Osteocyte (in vitro differentiated cells): ENCODE measurements at regions not wholly inside any gene's neighbourhood (a gene's known extent, or its start where the extent isn't known, plus 50 kb on each side); places are given as distances from the start of the nearest gene placed in this dataset.
"Not testable (repeated sequence)": the region's sequence is repeated elsewhere in the genome, so short reads cannot be mapped to it uniquely, and the experiment has no call there.

Experiments
- DNase-seq: peaks from one replicate; pipeline ENCODE4 v3.0.0; 2021; ENCODE audit warnings: mixed read lengths; ENCODE audit not compliant: unreplicated experiment; ENCODE audit errors: extremely low spot score
- H3K27ac Mint-ChIP-seq: one replicate; pipeline ENCODE4 v1.8.0; 2021; ENCODE audit warnings: mild to moderate bottlenecking, mixed read lengths; ENCODE audit not compliant: unreplicated experiment
- H3K27me3 Mint-ChIP-seq: one replicate; pipeline ENCODE4 v1.8.0; 2021; ENCODE audit warnings: mixed read lengths; ENCODE audit not compliant: unreplicated experiment
- H3K36me3 Mint-ChIP-seq: one replicate; pipeline ENCODE4 v1.8.0; 2021; ENCODE audit warnings: mixed read lengths; ENCODE audit not compliant: unreplicated experiment
- H3K4me1 Mint-ChIP-seq: one replicate; pipeline ENCODE4 v1.8.0; 2021; ENCODE audit warnings: mixed read lengths; ENCODE audit not compliant: unreplicated experiment
- H3K4me3 Mint-ChIP-seq: one replicate; pipeline ENCODE4 v1.8.0; 2021; ENCODE audit warnings: mild to moderate bottlenecking, moderate library complexity, mixed read lengths; ENCODE audit not compliant: unreplicated experiment
- H3K9me3 Mint-ChIP-seq: one replicate; pipeline ENCODE4 v1.8.0; 2021; ENCODE audit warnings: mixed read lengths; ENCODE audit not compliant: unreplicated experiment
- CTCF ChIP-seq: fragments of 200-600 bp; sonication (generic); IDR thresholded peaks from 2 replicates; pipeline ENCODE4 v1.5.0; 2021; ENCODE audit warnings: antibody characterized with exemption, mild to moderate bottlenecking, moderate library complexity

- no peaks in the 10 kb centered on the region for H3K4me1 Mint-ChIP-seq
- no peak for TF ChIP-seq CTCF
- no peak overlapping the region for H3K27ac Mint-ChIP-seq
- H3K36me3 Mint-ChIP-seq, result no peaks in the 10 kb centered on the region
- H3K9me3 Mint-ChIP-seq, result peaks cover 41% of the 10 kb centered on the region
- H3K4me3 Mint-ChIP-seq, result no peak overlapping the region
- DNase-seq, result no peak
- H3K27me3 Mint-ChIP-seq, result no peaks in the 10 kb centered on the region
These were observed 112.0 kb upstream of the TEKT4 start for GRCh38 chr2:94759211-94759610.

- H3K4me3 Mint-ChIP-seq, result no peak overlapping the region
- no peak overlapping the region for H3K27ac Mint-ChIP-seq
- TF ChIP-seq CTCF, result no peak
- H3K4me1 Mint-ChIP-seq, result no peaks in the 10 kb centered on the region
- DNase-seq, result no peak
- H3K36me3 Mint-ChIP-seq, result no peaks in the 10 kb centered on the region
- H3K9me3 Mint-ChIP-seq, result peaks cover 37% of the 10 kb centered on the region
- no peaks in the 10 kb centered on the region for H3K27me3 Mint-ChIP-seq
These were observed 108.6 kb upstream of the TEKT4 start for GRCh38 chr2:94762600-94762999.

- Mint-ChIP-seq H3K27ac (no peak overlapping the region), H3K4me1 (no peaks in the 10 kb centered on the region), H3K9me3 (peaks cover 42% of the 10 kb centered on the region), H3K4me3 (no peak overlapping the region), H3K36me3 (no peaks in the 10 kb centered on the region), H3K27me3 (no peaks in the 10 kb centered on the region)
- no peak for DNase-seq
- TF ChIP-seq CTCF, result no peak
These were observed 107.9 kb upstream of the TEKT4 start for GRCh38 chr2:94763318-94763717.

DNA sequence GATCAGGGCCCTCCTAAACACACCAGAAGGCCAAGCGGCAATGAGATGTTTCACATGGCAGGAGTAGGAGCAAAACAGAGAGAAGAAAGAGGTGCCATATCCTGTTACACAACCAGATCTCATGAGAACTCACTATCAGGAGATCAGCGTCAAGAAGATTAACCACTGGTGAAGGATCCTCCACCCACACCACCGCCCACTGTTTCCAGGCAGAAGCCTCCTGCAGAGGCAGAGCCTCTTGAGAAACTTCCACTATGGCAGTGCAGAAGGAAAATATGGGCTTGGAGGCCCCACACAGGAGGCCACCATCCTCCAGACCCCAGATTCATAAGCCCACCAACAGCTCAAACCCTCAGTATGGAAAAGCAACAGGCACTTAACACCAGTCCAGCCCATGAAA, 106.9 kb upstream of the TEKT4 start:
- H3K4me3 Mint-ChIP-seq, H3K4me1 Mint-ChIP-seq, H3K36me3 Mint-ChIP-seq, DNase-seq, H3K27me3 Mint-ChIP-seq, H3K27ac Mint-ChIP-seq: not testable (repeated sequence)
- peaks cover 36% of the 10 kb centered on the region for H3K9me3 Mint-ChIP-seq

- Mint-ChIP-seq H3K27ac (no peak overlapping the region), H3K4me3 (no peak overlapping the region), H3K36me3 (no peaks in the 10 kb centered on the region), H3K4me1 (no peaks in the 10 kb centered on the region), H3K27me3 (no peaks in the 10 kb centered on the region), H3K9me3 (peaks cover 49% of the 10 kb centered on the region)
- DNase-seq, result no peak
- TF ChIP-seq CTCF, result no peak
These were observed 103.9 kb upstream of the TEKT4 start for GRCh38 chr2:94767336-94767735.

DNA sequence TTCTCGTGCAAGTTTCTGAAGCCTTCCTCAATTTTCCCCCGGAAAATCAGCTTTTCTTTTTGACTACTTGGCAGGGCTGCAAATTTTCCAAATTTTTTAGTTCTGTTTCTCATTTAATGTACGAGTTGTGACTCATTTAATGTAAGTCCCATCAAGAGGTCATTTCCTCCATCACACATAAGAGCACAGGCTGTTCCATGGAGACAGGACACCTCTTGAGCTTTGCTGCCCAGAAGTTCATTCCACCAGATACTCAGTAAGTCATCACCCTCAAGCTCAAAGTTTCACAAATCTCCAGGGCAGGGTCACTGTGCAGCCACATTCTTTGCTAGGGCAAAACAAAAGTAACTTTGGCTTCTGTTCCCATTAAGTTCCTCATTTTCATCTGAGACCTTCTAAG, 101.5 kb upstream of the TEKT4 start:
- no peaks in the 10 kb centered on the region for H3K36me3 Mint-ChIP-seq
- no peaks in the 10 kb centered on the region for H3K27me3 Mint-ChIP-seq
- no peak overlapping the region for H3K27ac Mint-ChIP-seq
- no peak for DNase-seq
- H3K4me3 Mint-ChIP-seq, result no peak overlapping the region
- H3K9me3 Mint-ChIP-seq, result peaks cover 45% of the 10 kb centered on the region
- no peak for TF ChIP-seq CTCF
- no peaks in the 10 kb centered on the region for H3K4me1 Mint-ChIP-seq
